Activated CD8-positive, alpha-beta memory T cell treated with anti-CD3 and anti-CD28 coated beads, Interleukin-2, amount 50 U/mL, for 24 hours (primary cell): ENCODE measurements at regions not wholly inside any gene's neighbourhood (a gene's known extent, or its start where the extent isn't known, plus 50 kb on each side); places are given as distances from the start of the nearest gene placed in this dataset.
"Not testable (repeated sequence)": the region's sequence is repeated elsewhere in the genome, so short reads cannot be mapped to it uniquely, and the experiment has no call there.

Experiments
- DNase-seq: peaks from one replicate; pipeline ENCODE4 v3.0.0-alpha.2; 2020; ENCODE audit errors: extremely low read depth

DNA sequence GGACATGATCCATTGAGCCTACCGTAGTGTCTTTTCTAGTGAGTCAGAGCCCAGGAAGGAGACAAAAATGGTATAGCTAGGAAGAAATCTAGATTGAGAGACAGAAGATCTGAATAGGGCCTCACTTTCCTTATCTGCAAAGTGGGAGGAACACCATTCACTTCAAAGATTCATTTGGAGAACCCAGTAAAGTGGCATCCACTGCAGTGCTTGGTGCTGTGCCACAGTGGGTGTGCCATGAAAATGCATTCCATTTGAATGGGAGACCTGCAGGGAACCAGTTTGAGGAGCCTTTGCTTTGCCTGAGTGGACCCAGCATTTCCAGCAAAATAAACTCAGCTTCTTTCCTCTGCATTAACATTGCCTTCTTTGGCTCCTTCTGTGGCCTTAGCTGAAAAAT, 470.5 kb upstream of the CADM1 start:
- no peak for DNase-seq

DNA sequence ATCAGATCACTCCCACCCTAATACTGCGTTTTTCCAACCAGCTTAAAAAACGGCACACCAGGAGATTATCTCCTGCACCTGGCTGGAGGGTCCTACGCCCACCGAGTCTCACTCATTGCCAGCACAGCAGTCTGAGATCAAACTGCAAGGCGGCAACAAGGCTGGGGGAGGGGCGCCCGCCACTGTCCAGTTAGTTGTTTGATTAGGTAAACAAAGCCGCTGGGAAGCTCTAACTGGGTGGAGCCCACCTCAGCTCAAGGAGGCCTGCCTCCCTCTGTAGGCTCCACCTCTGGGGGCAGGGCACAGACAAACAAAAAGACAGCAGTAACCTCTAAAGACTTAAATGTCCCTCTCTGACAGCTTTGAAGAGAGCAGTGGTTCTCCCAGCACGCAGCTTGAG, 463.0 kb upstream of the CADM1 start:
- DNase-seq: not testable (repeated sequence)

DNA sequence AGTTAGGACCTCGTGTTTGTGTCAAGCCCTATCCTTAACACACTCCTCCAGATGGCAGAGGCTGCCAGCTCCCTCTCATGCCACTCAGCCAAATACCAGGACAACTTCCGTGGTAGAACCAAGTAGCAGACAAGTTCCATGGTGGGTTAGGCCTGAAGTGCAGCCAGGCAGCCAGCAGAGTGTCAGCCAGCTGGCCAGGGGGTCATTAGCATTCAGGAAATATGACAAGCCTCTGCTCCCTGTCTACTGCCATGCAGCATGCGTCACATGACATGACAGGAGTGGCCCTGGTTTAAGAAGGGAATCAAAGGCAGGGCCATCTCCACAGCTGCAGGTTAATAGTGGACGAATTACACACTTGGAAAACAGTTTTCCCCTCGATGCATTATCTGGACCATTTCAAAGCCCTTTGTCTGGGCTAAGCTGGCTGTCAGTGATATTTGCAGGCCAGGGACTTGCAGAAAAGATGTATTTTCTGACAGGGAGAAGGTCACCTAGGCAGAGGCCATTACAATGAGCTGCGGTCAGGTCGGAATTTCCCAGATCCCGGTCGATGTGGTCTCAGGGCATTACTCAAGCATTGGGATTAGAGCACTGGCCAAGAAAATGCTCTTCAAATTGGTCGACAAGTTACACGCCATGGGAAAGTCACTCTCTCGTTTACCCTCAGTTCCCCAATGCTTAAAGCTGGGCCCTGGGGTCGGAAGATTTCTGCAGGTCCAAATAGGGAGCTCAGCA, 461.7 kb upstream of the CADM1 start:
- DNase-seq: no peak

DNA sequence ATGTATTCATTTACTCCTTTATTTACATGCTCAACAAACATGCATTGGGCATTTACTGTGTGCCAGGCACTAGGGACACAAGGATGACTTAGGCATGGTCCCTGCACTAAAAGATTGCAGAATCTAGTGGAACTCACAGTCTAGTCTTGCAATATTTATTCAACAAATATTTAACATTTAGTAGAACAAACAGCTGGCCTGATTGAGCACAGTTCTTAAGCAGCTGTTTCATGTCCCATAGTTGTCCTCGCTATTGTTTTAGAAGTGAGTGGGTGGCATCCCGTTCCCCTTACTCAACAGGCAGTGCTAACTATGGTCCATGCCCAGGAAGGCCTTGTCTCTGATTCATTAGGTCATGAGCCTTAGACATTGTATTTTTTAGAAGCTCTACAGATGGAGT, 459.9 kb upstream of the CADM1 start:
- no peak for DNase-seq

GRCh38 chr11:115963156-115963555, 458.9 kb upstream of the CADM1 start:
- no peak for DNase-seq

DNA sequence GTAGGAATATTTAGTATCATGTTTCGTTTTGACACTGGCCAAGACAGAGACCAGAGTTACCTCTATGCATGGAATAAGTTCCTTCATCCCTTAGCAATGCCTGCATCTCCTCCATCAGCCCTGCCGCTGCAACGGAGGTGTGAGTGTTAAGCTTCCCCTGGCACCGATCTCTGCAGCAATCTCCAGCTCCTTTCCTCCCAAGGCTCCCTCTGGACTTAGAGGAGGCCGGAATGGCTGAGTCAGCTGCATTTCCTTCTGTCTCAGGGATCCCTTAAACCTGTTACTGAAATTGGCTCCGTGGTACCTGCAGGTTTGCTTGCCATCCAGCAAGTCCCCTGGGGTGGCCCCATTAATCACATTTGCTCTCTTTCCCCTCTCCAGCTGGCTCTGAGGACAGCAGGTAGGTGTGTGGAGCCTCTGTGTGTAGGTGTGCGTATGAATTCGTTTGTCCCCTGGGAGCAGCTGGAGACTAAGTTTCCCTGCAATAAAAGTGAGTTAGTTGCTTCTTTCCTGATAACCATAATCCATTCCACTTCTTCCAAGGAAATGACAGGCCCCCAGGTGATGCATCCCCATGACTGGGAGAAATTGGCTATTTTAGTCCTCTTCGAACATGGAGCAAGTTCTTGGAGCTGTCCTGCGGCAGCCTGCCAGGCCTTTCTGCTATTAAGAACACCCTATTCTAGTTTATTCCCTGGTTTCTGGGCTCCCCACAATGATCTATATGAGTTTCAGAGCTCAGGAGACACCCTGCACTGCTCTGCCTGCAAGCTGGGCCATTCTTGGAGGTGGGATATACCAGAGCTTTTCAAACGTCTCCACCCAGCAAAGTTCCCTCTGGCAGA, 457.2 kb upstream of the CADM1 start:
- no peak for DNase-seq

DNA sequence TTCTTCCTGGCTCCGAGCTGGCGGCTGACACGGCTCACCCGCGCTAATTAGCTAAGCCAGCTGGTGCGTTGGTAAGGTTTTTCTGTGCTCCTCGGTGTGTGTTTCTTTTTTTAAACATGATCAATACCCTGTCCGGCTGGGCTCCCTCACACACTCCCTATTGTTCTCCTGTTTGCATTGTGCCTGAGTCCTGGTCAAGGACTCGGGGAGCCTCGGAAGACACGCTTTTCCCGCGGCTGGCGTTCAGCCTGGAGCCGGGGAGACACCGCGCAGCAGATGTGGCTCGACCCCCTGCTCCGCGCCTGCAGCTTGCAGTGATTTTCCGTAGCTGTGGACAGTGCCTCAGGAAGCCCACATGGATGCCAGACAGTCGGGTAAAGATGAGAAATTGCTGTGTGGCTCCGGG, 454.9 kb upstream of the CADM1 start:
- DNase-seq: no peak

DNA sequence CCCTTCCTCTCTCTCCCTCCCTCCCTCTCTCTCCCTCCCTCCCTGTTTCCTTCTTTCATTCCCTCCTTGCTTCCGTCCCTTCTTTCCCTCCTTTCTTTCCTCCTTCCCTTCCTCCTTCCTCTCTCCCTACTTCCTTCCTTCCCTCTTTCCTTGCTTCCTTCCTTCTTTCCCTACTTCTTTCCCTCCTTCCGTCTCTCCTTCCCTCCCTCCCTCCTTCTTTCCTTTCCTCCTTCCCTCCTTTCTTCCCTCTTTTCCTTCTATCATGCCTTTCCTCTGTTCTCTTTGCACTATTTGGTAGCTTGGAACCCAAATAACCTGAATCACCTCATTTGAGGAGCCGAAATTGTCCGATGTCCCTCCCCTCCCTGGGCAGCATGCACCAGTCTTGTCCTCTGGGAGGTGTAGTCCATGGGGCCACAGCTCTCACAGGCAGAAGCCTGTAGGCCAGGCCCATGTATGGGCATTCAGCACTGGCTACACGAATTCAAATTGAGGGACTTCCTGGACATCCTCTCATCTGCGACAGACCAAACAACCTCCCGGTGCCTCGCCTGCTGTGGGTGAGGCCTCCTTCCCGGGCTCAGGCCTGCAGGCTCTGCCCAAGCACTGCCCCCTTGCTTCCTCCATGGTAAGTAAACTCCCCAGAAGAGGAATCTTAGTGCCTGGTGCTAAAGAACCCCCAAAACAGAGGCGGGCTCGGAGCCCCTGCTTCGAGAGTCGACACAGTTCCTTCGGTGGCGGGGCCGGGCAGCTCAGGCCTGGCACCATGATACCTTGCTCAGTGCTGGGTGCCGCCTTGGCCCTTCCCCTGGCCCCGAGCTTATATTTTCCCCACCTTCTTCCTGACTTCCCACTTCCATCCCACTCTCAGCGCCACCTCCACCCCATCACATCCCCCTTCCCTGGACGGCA, 454.1 kb upstream of the CADM1 start:
- no peak for DNase-seq

GRCh38 chr11:115955803-115956202, 451.6 kb upstream of the CADM1 start:
- DNase-seq: no peak

DNA sequence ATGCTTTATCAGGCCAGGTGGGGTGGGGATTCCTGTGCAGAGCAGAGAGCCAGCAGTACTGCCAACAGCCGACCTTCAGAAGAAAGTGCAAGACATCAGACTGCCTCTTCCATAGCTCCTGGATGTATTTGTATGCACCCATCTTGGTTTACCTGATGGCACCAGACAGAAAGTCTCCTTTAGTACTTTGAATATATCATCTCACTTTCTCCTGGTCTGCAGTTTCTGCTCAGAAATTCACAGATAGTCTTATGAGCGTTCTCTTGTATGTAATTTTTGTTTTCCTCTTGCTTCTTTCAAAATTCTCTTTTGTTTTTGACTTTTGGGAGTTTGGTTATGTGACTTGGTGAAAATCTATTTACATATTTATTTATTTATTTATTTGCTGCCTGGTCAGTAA, 446.4 kb upstream of the CADM1 start:
- no peak for DNase-seq

DNA sequence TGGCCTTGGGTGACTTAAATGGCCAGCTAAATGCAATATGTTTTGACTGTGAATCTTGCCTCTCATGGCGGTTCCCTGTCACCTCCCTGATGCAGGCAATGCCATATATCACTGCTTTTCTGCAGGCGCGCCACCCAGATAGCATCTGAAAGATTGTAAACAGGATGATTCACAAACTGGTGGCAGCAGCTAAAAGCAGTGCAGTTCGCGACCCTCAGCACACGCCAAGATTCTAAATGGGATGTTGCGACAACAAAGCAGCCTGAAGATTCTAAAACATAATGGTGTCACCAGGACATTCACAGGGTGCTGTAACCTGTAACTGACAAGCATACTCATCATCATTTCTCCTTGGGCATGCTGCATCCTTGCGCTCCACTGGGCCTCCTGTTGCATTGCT, 440.4 kb upstream of the CADM1 start:
- no peak for DNase-seq

DNA sequence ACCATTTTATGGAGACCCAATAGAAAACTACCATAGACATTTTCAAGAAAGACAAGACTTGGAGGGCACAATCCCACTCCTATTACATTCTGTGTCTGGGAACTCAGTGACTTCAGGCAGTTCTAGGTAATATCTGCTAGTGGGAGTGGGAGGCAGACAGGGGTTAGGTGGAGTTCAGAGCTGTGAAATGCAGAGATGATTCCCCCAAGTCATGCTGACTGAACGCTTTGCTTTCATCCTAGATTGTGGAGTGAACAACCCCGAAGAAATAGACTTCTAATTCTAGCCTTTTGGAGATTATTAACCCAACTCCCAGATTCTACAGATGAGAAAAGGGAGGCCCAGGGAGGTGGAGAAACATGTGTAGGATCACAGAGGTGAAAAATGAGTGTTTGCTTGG, 437.8 kb upstream of the CADM1 start:
- no peak for DNase-seq

DNA sequence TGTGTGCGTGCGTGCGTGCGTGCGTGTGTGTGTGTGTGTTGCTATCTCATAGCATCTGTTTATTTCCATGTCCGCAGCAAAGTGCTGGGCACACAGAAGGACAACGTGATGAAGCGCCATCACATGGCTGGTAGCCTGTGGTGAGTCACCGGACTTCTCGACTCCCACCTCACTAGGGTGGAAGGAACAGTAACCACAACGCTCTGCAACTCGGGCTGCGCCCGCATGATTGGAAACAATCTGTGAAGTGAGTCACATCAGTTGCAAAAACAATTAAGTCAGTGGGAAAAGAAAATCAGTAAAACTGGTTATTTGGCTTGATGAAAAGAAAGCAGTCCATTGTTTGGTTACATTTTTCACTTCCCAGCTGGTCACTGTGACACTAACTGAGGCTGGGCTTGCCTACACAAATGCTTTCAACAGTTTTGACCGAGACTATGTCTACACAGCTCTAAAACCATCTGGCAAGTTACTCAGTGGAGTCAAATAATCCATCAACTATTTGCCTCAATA, 437.3 kb upstream of the CADM1 start:
- DNase-seq: no peak

- no peak for DNase-seq
Observed at GRCh38 chr11:115941044-115941443, 436.8 kb upstream of the CADM1 start.

- DNase-seq: no peak
Observed at GRCh38 chr11:115939731-115940421, 435.7 kb upstream of the CADM1 start.

DNA sequence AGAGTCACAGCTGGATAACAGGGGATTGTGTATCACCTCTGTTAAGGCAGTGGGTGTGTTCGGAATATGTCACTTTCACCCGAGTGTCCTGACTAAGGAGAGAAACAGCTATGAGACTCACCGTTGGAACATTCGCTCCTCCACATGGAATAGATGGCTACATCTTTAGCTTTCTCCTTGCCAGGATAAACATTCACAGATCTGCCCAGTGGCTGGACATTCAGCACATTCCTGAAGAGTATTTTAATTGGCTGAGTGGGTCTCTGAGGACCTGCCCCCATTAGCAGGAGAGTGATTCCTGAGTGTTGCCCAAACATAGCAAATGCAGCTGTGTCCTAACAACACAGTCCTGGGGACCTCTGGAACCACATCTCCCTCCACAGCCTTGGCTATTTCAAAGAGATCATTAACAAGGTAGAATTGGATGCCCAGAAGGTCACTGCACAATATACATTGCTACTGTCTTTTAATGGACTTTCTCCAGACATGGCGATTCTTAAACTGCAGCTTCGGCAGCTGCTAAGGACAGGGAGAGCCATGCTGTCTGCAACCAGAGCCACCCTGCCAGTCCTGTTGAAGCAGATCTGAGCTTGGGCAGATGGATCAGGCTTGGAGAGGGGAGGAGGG, 435.0 kb upstream of the CADM1 start:
- DNase-seq: no peak

- DNase-seq: no peak
Observed at GRCh38 chr11:115933564-115933963, 429.3 kb upstream of the CADM1 start.

DNA sequence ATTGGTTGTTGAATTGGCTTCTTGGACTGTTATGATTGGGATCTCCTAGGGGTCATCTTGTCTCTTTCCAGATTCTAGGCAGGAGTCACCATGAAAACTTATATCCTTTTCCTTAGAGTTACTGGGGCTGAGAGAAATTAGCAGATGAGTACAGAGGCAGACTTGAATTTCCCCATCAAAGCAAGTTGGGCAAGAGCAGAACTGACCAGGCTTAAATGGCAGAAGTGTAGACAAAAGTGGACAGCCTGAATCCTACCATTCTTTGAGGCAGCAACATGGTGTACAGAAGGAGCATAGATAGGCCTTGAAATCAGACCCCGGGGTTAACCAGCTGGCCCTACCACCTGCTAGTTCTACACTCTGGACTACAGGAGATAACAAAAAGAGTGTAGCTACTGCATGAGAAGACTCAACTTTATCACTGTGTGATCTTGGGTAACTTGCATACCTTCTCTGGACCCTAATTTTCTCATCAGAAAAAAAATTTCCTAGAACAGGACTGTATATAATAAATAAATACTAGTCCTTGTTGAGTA, 427.4 kb upstream of the CADM1 start:
- no peak for DNase-seq

DNA sequence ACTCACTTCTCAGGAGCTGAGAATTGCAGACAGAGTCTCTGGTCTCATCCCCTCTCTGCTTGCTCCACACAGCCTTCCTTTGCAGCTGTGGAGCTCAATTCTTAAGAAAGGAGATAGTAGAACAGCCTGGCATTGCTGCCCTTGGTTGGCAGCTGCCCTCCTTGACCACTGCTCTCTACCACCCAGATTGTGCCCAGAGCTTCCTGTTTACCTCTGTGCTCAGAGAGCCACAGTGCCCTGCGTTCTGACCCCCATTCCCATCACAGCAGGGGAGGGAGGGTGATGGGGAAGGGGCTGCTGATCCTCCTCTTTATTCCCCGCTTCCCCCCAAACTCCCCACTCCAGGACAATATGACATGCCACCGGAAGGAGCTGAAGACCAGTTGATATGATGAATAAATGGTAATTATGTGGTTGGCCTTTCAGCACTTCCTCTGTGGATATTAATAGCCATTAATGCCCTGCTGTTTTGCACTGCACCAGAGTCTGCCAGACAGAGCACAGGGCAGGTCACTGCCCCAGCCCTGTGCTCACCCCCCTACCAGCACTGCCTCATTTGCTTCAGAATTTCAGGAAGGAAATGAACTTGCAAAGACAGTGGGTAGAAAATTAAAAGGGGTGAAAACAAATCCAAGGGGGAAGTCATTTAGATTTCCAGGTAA, 426.8 kb upstream of the CADM1 start:
- DNase-seq: no peak

DNA sequence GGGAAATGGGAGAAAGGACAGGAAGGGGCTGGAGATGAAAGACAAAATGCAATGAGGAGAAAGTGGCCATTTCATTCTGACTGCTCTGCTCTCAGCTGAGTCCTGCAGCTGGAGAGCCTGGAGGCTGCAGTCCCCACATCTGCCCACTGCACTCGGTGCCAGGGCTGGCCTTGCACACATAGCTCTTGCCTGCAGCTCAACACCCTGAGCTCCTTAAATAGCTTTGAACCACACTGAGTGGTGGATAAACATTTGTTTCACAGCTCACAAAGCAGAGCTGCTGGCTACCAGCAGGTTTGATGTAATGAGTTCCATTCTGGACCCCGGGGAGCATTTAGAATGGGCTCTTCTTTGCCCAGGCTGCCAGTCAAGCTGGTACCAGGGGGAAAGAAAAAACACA, 426.1 kb upstream of the CADM1 start:
- DNase-seq: no peak
